ENCODE measurements at regions not wholly inside any gene's neighbourhood (a gene's known extent, or its start where the extent isn't known, plus 50 kb on each side); places are given as distances from the start of the nearest gene placed in this dataset.

- no peak for TF ChIP-seq CTCF (IDR thresholded peaks at IDR 0.05; ENCODE audit: borderline replicate concordance, extremely low read depth, insufficient read depth)
- Histone ChIP-seq H3K27me3 (ENCODE audit: control insufficient read depth, insufficient read depth, low read length) (no peaks in the 10 kb centered on the region), H3K4me3 (ENCODE audit: low read length in 3 of 3) (no peak overlapping the region), H3K9ac (ENCODE audit: low read length in 3 of 3) (no peak overlapping the region), H3K36me3 (ENCODE audit: control insufficient read depth in 2 of 3, insufficient read depth in 3 of 3, low read length in 3 of 3) (no peaks in the 10 kb centered on the region), H3K9me3 (ENCODE audit: control insufficient read depth in 2 of 3, insufficient read depth in 1 of 3, low read length in 3 of 3) (no peaks in the 10 kb centered on the region), H3K4me1 (ENCODE audit: control insufficient read depth in 2 of 3, insufficient read depth in 2 of 3, low read depth in 1 of 3, low read length in 3 of 3) (no peaks in the 10 kb centered on the region), H3K27ac (ENCODE audit: low read depth in 2 of 2, low read length in 2 of 2) (no peak overlapping the region)
- FAIRE-seq: no peak
- intact Hi-C loops (cut with DNase I): no loop called here
- no peak for DNase-seq
These were observed 77.7 kb upstream of the TAS2R1 start for GRCh38 chr5:9707732-9708462.

GRCh38 chr5:9699681-9700080, 69.5 kb upstream of the TAS2R1 start:
- intact Hi-C loops (cut with DNase I): no loop called here
- no peaks in the 10 kb centered on the region for H3K9me3 ChIP-seq (ENCODE audit: control insufficient read depth in 2 of 3, insufficient read depth in 1 of 3, low read length in 3 of 3)
- H3K9ac ChIP-seq (ENCODE audit: low read length in 3 of 3): no peak overlapping the region
- no peaks in the 10 kb centered on the region for H3K27me3 ChIP-seq (ENCODE audit: control insufficient read depth, insufficient read depth, low read length)
- H3K4me3 ChIP-seq (ENCODE audit: low read length in 3 of 3): no peak overlapping the region
- no peaks in the 10 kb centered on the region for H3K4me1 ChIP-seq (ENCODE audit: control insufficient read depth in 2 of 3, insufficient read depth in 2 of 3, low read depth in 1 of 3, low read length in 3 of 3)
- FAIRE-seq (no peak), DNase-seq (no peak)
- H3K27ac ChIP-seq (ENCODE audit: low read depth in 2 of 2, low read length in 2 of 2): no peak overlapping the region
- H3K36me3 ChIP-seq (ENCODE audit: control insufficient read depth in 2 of 3, insufficient read depth in 3 of 3, low read length in 3 of 3): no peaks in the 10 kb centered on the region
- TF ChIP-seq CTCF (IDR thresholded peaks at IDR 0.05; ENCODE audit: borderline replicate concordance, extremely low read depth, insufficient read depth): no peak

GRCh38 chr5:9698841-9699240, 68.7 kb upstream of the TAS2R1 start:
- intact Hi-C loops (cut with DNase I): no loop called here
- no peaks in the 10 kb centered on the region for H3K27me3 ChIP-seq (ENCODE audit: control insufficient read depth, insufficient read depth, low read length)
- no peaks in the 10 kb centered on the region for H3K9me3 ChIP-seq (ENCODE audit: control insufficient read depth in 2 of 3, insufficient read depth in 1 of 3, low read length in 3 of 3)
- no peak for TF ChIP-seq CTCF (IDR thresholded peaks at IDR 0.05; ENCODE audit: borderline replicate concordance, extremely low read depth, insufficient read depth)
- DNase-seq (no peak), FAIRE-seq (no peak)
- no peak overlapping the region for H3K4me3 ChIP-seq (ENCODE audit: low read length in 3 of 3)
- no peaks in the 10 kb centered on the region for H3K36me3 ChIP-seq (ENCODE audit: control insufficient read depth in 2 of 3, insufficient read depth in 3 of 3, low read length in 3 of 3)
- no peak overlapping the region for H3K9ac ChIP-seq (ENCODE audit: low read length in 3 of 3)
- no peak overlapping the region for H3K27ac ChIP-seq (ENCODE audit: low read depth in 2 of 2, low read length in 2 of 2)
- H3K4me1 ChIP-seq (ENCODE audit: control insufficient read depth in 2 of 3, insufficient read depth in 2 of 3, low read depth in 1 of 3, low read length in 3 of 3): no peaks in the 10 kb centered on the region
